OCI-LY1 (cell line): ENCODE measurements at regions not wholly inside any gene's neighbourhood (a gene's known extent, or its start where the extent isn't known, plus 50 kb on each side); places are given as distances from the start of the nearest gene placed in this dataset.

Source experiments
- H2AFZ ChIP-seq: fragments of 200-600 bp; sonication (generic), shearing (Covaris generic); 2 replicates; pipeline ENCODE4 v1.6.0; 2014; ENCODE audit warnings: antibody characterized with exemption, mild to moderate bottlenecking, low read length
- H3F3A ChIP-seq: fragments of 200-600 bp; sonication (generic), shearing (Covaris generic); 2 replicates; pipeline ENCODE4 v1.6.0; 2014; ENCODE audit warnings: mild to moderate bottlenecking, antibody characterized with exemption, low read length, moderate library complexity; ENCODE audit not compliant: insufficient read depth
- H3K27ac ChIP-seq: fragments of 200-600 bp; sonication (generic); 2 replicates; pipeline ENCODE4 v1.5.1; 2014; ENCODE audit warnings: low read length, mixed run types, mild to moderate bottlenecking, low read depth; ENCODE audit not compliant: poor library complexity, severe bottlenecking
- H3K27me3 ChIP-seq: fragments of 200-600 bp; sonication (generic); 2 replicates; pipeline ENCODE4 v1.6.0; 2014; ENCODE audit warnings: antibody characterized with exemption, mild to moderate bottlenecking, low read length, moderate library complexity; ENCODE audit not compliant: insufficient read depth
- H3K36me3 ChIP-seq: fragments of 200-600 bp; sonication (generic); 2 replicates; pipeline ENCODE4 v1.6.1; 2014; ENCODE audit warnings: mild to moderate bottlenecking, antibody characterized with exemption, low read length, moderate library complexity, mixed read lengths; ENCODE audit not compliant: insufficient read depth
- H3K4me1 ChIP-seq: fragments of 200-600 bp; sonication (generic); 2 replicates; pipeline ENCODE4 v1.5.1; 2014; ENCODE audit warnings: mild to moderate bottlenecking, low read length, moderate library complexity; ENCODE audit not compliant: insufficient read depth, severe bottlenecking
- H3K4me2 ChIP-seq: fragments of 200-600 bp; sonication (generic), shearing (Covaris generic); 2 replicates; pipeline ENCODE4 v1.6.1; 2014; ENCODE audit warnings: low read length
- H3K4me3 ChIP-seq: fragments of 200-600 bp; sonication (generic); 2 replicates; pipeline ENCODE4 v1.5.1; 2014; ENCODE audit warnings: low read length, low read depth, mild to moderate bottlenecking, mixed read lengths; ENCODE audit not compliant: poor library complexity, severe bottlenecking
- H3K79me2 ChIP-seq: fragments of 200-600 bp; shearing (Covaris generic); 2 replicates; pipeline ENCODE4 v1.6.1; 2016; ENCODE audit warnings: mixed run types, low read length, mixed read lengths; ENCODE audit not compliant: insufficient read depth
- H3K9ac ChIP-seq: fragments of 200-600 bp; sonication (generic), shearing (Covaris generic); 2 replicates; pipeline ENCODE4 v1.6.1; 2014; ENCODE audit warnings: mild to moderate bottlenecking, low read length, mixed read lengths
- H3K9me2 ChIP-seq: fragments of 200-600 bp; sonication (generic), shearing (Covaris generic); 2 replicates; pipeline ENCODE4 v1.6.1; 2014; ENCODE audit warnings: low read depth, mild to moderate bottlenecking, low read length, mixed read lengths
- H3K9me3 ChIP-seq: fragments of 200-600 bp; shearing (Covaris generic); 2 replicates; pipeline ENCODE4 v1.6.1; 2014; ENCODE audit warnings: low read length, mixed read lengths
- H4K20me1 ChIP-seq: fragments of 200-600 bp; sonication (generic), shearing (Covaris generic); 2 replicates; pipeline ENCODE4 v1.6.0; 2016; ENCODE audit warnings: mild to moderate bottlenecking, low read length; ENCODE audit not compliant: insufficient read depth
- CTCF ChIP-seq: fragments of 200-600 bp; sonication (generic), shearing (Covaris generic); IDR thresholded peaks from 2 replicates; pipeline ENCODE4 v1.5.1; 2017; ENCODE audit warnings: mild to moderate bottlenecking, antibody characterized with exemption, low read length, moderate library complexity, mixed read lengths
- EZH2 ChIP-seq: fragments of 200-600 bp; sonication (generic), shearing (Covaris generic); IDR thresholded peaks from 2 replicates; pipeline ENCODE4 v1.8.0; 2017; ENCODE audit warnings: borderline replicate concordance, mixed run types, mild to moderate bottlenecking, antibody characterized with exemption, low read length, moderate library complexity, mixed read lengths

- Histone ChIP-seq H3K4me2 (no peak overlapping the region), H2AFZ (no peak overlapping the region)
Measured at GRCh38 chr11:128392259-128392658, 195.1 kb downstream of the ETS1 start.

GRCh38 chr11:128391811-128392210 is 195.5 kb downstream of the ETS1 start:
- Histone ChIP-seq H4K20me1 (no peaks in the 10 kb centered on the region), H3K36me3 (no peaks in the 10 kb centered on the region), H3K27ac (no peak overlapping the region), H3K9ac (no peak overlapping the region), H3K9me3 (no peaks in the 10 kb centered on the region), H3F3A (no peaks in the 10 kb centered on the region), H3K9me2 (no peaks in the 10 kb centered on the region), H3K4me2 (no peak overlapping the region), H3K79me2 (no peaks in the 10 kb centered on the region), H2AFZ (no peak overlapping the region), H3K4me1 (no peaks in the 10 kb centered on the region), H3K4me3 (no peak overlapping the region), H3K27me3 (no peaks in the 10 kb centered on the region)
- TF ChIP-seq EZH2 = no peak
- no peak for TF ChIP-seq CTCF

More at GRCh38 chr11:128392259-128392658, 195.1 kb downstream of the ETS1 start:
- H3K36me3 ChIP-seq = no peaks in the 10 kb centered on the region
- no peaks in the 10 kb centered on the region for H3K9me3 ChIP-seq
- no peak overlapping the region for H3K9ac ChIP-seq
- H3K9me2 ChIP-seq = no peaks in the 10 kb centered on the region
- H3K4me1 ChIP-seq = no peaks in the 10 kb centered on the region
- no peaks in the 10 kb centered on the region for H3K79me2 ChIP-seq
- H4K20me1 ChIP-seq = no peaks in the 10 kb centered on the region
- H3K27me3 ChIP-seq = no peaks in the 10 kb centered on the region
- no peak overlapping the region for H3K4me3 ChIP-seq
- no peaks in the 10 kb centered on the region for H3F3A ChIP-seq
- TF ChIP-seq CTCF (no peak), EZH2 (no peak)
- no peak overlapping the region for H3K27ac ChIP-seq

GRCh38 chr11:128390246-128390645 is 197.1 kb downstream of the ETS1 start:
- Histone ChIP-seq H3K36me3 (no peaks in the 10 kb centered on the region), H4K20me1 (no peaks in the 10 kb centered on the region), H3K79me2 (no peaks in the 10 kb centered on the region), H3K9me3 (no peaks in the 10 kb centered on the region), H3K9ac (no peak overlapping the region), H3F3A (no peaks in the 10 kb centered on the region), H3K4me2 (no peak overlapping the region), H3K4me3 (no peak overlapping the region), H2AFZ (no peak overlapping the region), H3K27ac (no peak overlapping the region), H3K4me1 (no peaks in the 10 kb centered on the region), H3K27me3 (no peaks in the 10 kb centered on the region), H3K9me2 (no peaks in the 10 kb centered on the region)
- TF ChIP-seq CTCF (no peak), EZH2 (no peak)
